ENCODE measurements at regions not wholly inside any gene's neighbourhood (a gene's known extent, or its start where the extent isn't known, plus 50 kb on each side); places are given as distances from the start of the nearest gene placed in this dataset.

DNA sequence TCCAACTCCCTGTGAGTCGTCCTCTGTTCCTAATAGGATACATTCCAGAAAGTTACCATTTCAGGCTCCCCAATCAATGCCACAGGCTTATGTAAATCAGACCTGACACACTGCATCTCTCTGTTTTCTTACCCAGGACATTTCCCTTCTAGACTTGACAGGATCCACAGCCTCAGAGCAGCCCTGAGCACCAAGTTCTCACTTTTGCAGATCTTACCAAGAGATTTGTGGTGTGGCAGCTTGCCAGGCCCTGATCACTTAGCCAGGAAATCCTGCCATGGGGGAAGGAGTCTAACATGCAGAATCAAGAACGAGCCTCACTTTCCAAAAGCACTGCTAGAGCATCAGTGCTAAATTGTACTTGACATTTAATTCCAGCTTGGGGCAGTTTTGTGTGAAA lies 202.9 kb downstream of the TBX15 start:
- Histone ChIP-seq H3K9me3 (ENCODE audit: control extremely low read depth in 1 of 5, control insufficient read depth in 4 of 5, insufficient read depth in 2 of 5, low read depth in 1 of 5, low read length in 4 of 5) (peaks cover 0 to 5% (median 2%) of the 10 kb centered on the region in 5 experiments), H3K4me1 (ENCODE audit: control extremely low read depth in 1 of 4, control insufficient read depth in 4 of 4, insufficient read depth in 4 of 4, low read length in 3 of 4) (peaks cover 0 to 3% (median 2%) of the 10 kb centered on the region in 4 experiments), H3K4me3 (ENCODE audit: control insufficient read depth in 1 of 7, extremely low read depth in 1 of 7, insufficient read depth in 4 of 7, low read depth in 2 of 7, low read length in 6 of 7) (no peak overlapping the region), H3K27me3 (replicated peaks in 2 of 5; ENCODE audit: control insufficient read depth in 4 of 5, insufficient read depth in 5 of 5, low read length in 4 of 5) (peaks cover 0 to 2% (median 0%) of the 10 kb centered on the region in 5 experiments), H3K36me3 (ENCODE audit: control insufficient read depth in 4 of 4, insufficient read depth in 4 of 4, low read length in 3 of 4) (no peaks in the 10 kb centered on the region), H3K27ac (ENCODE audit: insufficient read depth in 1 of 2, low read depth in 1 of 2, low read length in 2 of 2, poor library complexity in 1 of 2, severe bottlenecking in 2 of 2) (no peak overlapping the region)
- CTCF ChIA-PET, result no interaction called here
- DNase-seq, result peak; percentile 21 to 77 (median 68)
- WGBS (ENCODE audit: insufficient coverage), result 0% methylated on average over 1 of the region's 2 CpGs
- POLR2A ChIA-PET, result no interaction called here

DNA sequence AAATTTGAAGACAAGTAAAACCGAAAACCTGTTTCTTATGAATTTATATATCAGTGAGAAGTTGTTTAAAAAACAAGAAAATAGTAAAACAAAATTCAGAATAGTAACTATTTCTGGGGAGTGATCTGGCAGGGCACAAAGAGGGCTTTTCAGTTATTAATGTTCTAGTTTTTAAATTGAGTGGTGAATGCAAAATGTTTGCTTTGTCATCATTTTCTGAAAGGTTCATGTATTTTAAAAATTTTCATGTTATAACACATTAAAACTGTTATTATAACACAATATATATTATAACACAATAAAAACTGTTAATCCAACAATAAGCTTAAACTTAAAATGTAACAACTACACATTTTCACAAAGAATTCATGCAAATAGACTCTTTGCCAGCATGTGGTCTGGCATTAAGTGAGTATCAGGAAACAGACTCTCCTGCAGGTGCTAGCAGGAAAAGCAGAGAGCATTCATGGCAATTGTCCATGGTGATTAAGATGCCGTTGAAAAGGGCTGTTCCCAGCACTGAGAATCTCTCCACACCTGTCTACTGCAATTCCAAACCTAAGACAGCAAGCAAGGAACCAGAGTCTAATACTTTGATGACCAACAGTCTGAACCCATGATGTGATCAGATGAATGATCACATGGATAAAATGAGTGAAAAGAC lies 204.9 kb downstream of the TBX15 start:
- no CpG with 5 or more reads among the region's 2 CpGs for WGBS (ENCODE audit: insufficient coverage)
- DNase-seq, result no peak
- H3K27me3 ChIP-seq (replicated peaks in 2 of 5; ENCODE audit: control insufficient read depth in 4 of 5, insufficient read depth in 5 of 5, low read length in 4 of 5), result peaks cover 0 to 2% (median 0%) of the 10 kb centered on the region in 5 experiments
- H3K36me3 ChIP-seq (ENCODE audit: control insufficient read depth in 4 of 4, insufficient read depth in 4 of 4, low read length in 3 of 4), result no peaks in the 10 kb centered on the region
- ChIA-PET CTCF (interaction anchor here (0.8 kb wide), 1 partner anchor 9 kb away, joined by 3 read pairs; no protein-coding TSS in a partner anchor), POLR2A (no interaction called here)
- no peak overlapping the region for H3K27ac ChIP-seq (ENCODE audit: insufficient read depth in 1 of 2, low read depth in 1 of 2, low read length in 2 of 2, poor library complexity in 1 of 2, severe bottlenecking in 2 of 2)
- no peaks in the 10 kb centered on the region for H3K9me3 ChIP-seq (ENCODE audit: control extremely low read depth in 1 of 5, control insufficient read depth in 4 of 5, insufficient read depth in 2 of 5, low read depth in 1 of 5, low read length in 4 of 5)
- H3K4me3 ChIP-seq (ENCODE audit: control insufficient read depth in 1 of 7, extremely low read depth in 1 of 7, insufficient read depth in 4 of 7, low read depth in 2 of 7, low read length in 6 of 7), result no peak overlapping the region
- peaks cover 0 to 3% (median 2%) of the 10 kb centered on the region in 4 experiments for H3K4me1 ChIP-seq (ENCODE audit: control extremely low read depth in 1 of 4, control insufficient read depth in 4 of 4, insufficient read depth in 4 of 4, low read length in 3 of 4)

DNA sequence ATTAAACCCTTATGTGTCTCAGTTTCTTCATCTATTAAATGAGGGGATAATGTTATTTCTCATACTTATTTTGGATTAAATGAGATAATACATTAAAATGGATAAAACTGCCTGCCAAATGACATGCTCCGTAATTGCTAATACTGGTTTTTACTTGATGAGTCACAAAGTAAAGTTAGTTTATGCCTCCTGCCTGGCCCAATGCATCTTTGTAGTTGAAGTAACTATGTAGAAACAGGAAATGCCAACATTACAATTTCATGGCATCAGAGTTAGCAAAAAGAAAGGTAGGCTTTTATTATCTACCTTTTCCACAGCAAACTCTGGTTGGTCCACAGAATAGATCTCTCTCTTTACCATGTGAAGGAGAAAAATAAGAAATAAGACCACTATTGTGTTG lies 214.5 kb downstream of the TBX15 start:
- Histone ChIP-seq H3K36me3 (ENCODE audit: control insufficient read depth in 4 of 4, insufficient read depth in 4 of 4, low read length in 3 of 4) (no peaks in the 10 kb centered on the region), H3K9me3 (ENCODE audit: control extremely low read depth in 1 of 5, control insufficient read depth in 4 of 5, insufficient read depth in 2 of 5, low read depth in 1 of 5, low read length in 4 of 5) (peaks cover 0 to 4% (median 0%) of the 10 kb centered on the region in 5 experiments), H3K4me3 (ENCODE audit: control insufficient read depth in 1 of 7, extremely low read depth in 1 of 7, insufficient read depth in 4 of 7, low read depth in 2 of 7, low read length in 6 of 7) (no peak overlapping the region), H3K27ac (ENCODE audit: insufficient read depth in 1 of 2, low read depth in 1 of 2, low read length in 2 of 2, poor library complexity in 1 of 2, severe bottlenecking in 2 of 2) (no peak overlapping the region), H3K4me1 (ENCODE audit: control extremely low read depth in 1 of 4, control insufficient read depth in 4 of 4, insufficient read depth in 4 of 4, low read length in 3 of 4) (no peaks in the 10 kb centered on the region), H3K27me3 (replicated peaks in 2 of 5; ENCODE audit: control insufficient read depth in 4 of 5, insufficient read depth in 5 of 5, low read length in 4 of 5) (no peaks in the 10 kb centered on the region)
- ChIA-PET CTCF (no interaction called here), POLR2A (no interaction called here)
- WGBS (ENCODE audit: insufficient coverage), result no CpG with 5 or more reads among the region's 1 CpG
- DNase-seq, result no peak

DNA sequence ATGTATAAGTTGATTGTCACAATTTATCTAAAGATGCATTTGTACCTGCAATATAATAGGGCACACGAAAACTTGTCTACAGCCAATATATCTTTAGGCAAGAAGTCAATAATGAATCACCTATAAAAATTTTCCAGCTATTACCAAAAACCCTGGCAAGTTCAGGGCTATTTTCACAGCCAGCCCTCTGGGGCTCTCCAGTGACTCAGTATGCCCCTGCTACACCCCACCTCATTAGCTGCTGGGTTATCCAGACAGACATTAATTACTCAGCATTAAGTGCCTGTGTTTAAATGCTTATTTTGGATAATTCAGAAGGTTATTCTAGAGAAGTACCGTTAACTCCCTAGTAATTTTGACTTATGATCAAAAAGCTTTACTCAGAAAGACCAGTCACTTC lies 220.2 kb downstream of the TBX15 start:
- CTCF ChIA-PET, result no interaction called here

DNA sequence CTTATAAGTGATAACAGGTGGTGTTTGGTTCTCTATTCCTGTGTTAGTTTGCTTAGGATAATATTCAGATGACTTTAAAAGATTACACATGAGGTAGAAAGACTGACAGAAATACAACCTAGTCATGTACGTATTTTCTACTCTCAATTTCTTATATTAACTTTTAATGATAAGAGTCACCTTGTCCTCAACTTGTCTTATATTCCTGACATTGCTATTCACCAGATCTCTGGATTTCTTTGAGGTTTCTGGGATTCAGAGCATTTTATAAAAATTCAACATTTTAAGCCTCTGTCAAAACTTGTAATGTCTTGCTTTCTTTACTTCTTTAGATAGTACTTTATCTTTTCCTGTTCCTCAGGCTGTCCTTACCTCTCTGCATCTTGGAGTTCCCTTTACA lies 234.2 kb downstream of the TBX15 start:
- no peaks in the 10 kb centered on the region for H3K27me3 ChIP-seq (replicated peaks in 2 of 5; ENCODE audit: control insufficient read depth in 4 of 5, insufficient read depth in 5 of 5, low read length in 4 of 5)
- no peaks in the 10 kb centered on the region for H3K36me3 ChIP-seq (ENCODE audit: control insufficient read depth in 4 of 4, insufficient read depth in 4 of 4, low read length in 3 of 4)
- WGBS (ENCODE audit: insufficient coverage), result no CpG with 5 or more reads among the region's 1 CpG
- ChIA-PET CTCF (no interaction called here), POLR2A (no interaction called here)
- H3K9me3 ChIP-seq (ENCODE audit: control extremely low read depth in 1 of 5, control insufficient read depth in 4 of 5, insufficient read depth in 2 of 5, low read depth in 1 of 5, low read length in 4 of 5), result no peaks in the 10 kb centered on the region
- no peak overlapping the region for H3K27ac ChIP-seq (ENCODE audit: insufficient read depth in 1 of 2, low read depth in 1 of 2, low read length in 2 of 2, poor library complexity in 1 of 2, severe bottlenecking in 2 of 2)
- no peak overlapping the region for H3K4me3 ChIP-seq (ENCODE audit: control insufficient read depth in 1 of 7, extremely low read depth in 1 of 7, insufficient read depth in 4 of 7, low read depth in 2 of 7, low read length in 6 of 7)
- no peak for DNase-seq
- H3K4me1 ChIP-seq (ENCODE audit: control extremely low read depth in 1 of 4, control insufficient read depth in 4 of 4, insufficient read depth in 4 of 4, low read length in 3 of 4), result no peaks in the 10 kb centered on the region

More for the DNA sequence above, 220.2 kb downstream of the TBX15 start:
- no peak for DNase-seq
- WGBS (ENCODE audit: insufficient coverage), result no CpG with 5 or more reads among the region's 2 CpGs
- H3K4me3 ChIP-seq (ENCODE audit: control insufficient read depth in 1 of 7, extremely low read depth in 1 of 7, insufficient read depth in 4 of 7, low read depth in 2 of 7, low read length in 6 of 7), result no peak overlapping the region
- no peak overlapping the region for H3K27ac ChIP-seq (ENCODE audit: insufficient read depth in 1 of 2, low read depth in 1 of 2, low read length in 2 of 2, poor library complexity in 1 of 2, severe bottlenecking in 2 of 2)
- POLR2A ChIA-PET, result no interaction called here
- H3K9me3 ChIP-seq (ENCODE audit: control extremely low read depth in 1 of 5, control insufficient read depth in 4 of 5, insufficient read depth in 2 of 5, low read depth in 1 of 5, low read length in 4 of 5), result peaks cover 0 to 7% (median 0%) of the 10 kb centered on the region in 5 experiments
- no peaks in the 10 kb centered on the region for H3K36me3 ChIP-seq (ENCODE audit: control insufficient read depth in 4 of 4, insufficient read depth in 4 of 4, low read length in 3 of 4)
- H3K27me3 ChIP-seq (replicated peaks in 2 of 5; ENCODE audit: control insufficient read depth in 4 of 5, insufficient read depth in 5 of 5, low read length in 4 of 5), result no peaks in the 10 kb centered on the region
- H3K4me1 ChIP-seq (ENCODE audit: control extremely low read depth in 1 of 4, control insufficient read depth in 4 of 4, insufficient read depth in 4 of 4, low read length in 3 of 4), result no peaks in the 10 kb centered on the region

DNA sequence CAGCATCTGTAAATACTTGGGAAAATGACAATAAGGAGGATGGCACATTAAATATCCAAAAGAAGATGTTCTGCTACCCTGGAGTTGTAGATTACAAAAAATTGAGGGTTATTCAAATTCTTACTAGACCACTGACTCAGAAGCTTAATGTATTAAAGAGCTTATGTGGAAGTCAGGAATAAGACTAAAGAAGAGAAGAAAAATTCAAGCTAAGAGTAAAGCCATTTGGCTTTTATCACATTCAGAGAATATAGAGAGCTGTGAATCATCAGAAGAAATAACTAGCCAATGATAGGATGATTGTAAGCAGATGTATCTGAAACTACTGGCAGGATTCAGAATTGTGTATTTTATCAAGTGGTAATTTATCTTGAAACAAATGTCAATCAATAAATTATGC lies 237.0 kb downstream of the TBX15 start:
- H3K36me3 ChIP-seq (ENCODE audit: control insufficient read depth in 4 of 4, insufficient read depth in 4 of 4, low read length in 3 of 4), result no peaks in the 10 kb centered on the region
- no peak for DNase-seq

DNA sequence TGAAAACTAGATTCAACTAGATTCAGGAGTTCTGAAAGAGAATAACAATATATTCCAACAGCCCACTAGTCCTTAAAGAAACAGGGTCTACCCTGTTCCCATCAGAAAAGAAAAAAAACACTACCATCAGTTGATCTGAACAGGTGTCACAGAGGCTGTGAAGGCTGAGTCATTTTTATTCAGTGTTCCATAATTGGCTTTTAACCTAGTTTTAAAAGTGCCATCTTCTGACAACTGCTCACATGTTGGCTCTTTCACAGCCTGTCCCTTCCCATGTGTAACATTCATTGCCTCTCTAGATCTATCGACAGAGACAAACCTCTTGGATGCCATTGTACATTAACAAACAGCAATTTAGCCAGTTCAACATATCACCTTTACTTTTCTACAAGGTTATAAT lies 243.7 kb downstream of the TBX15 start:
- POLR2A ChIA-PET, result no interaction called here
- Histone ChIP-seq H3K4me3 (ENCODE audit: control insufficient read depth in 1 of 7, extremely low read depth in 1 of 7, insufficient read depth in 4 of 7, low read depth in 2 of 7, low read length in 6 of 7) (no peak overlapping the region), H3K36me3 (ENCODE audit: control insufficient read depth in 4 of 4, insufficient read depth in 4 of 4, low read length in 3 of 4) (no peaks in the 10 kb centered on the region), H3K27ac (ENCODE audit: insufficient read depth in 1 of 2, low read depth in 1 of 2, low read length in 2 of 2, poor library complexity in 1 of 2, severe bottlenecking in 2 of 2) (no peak overlapping the region), H3K4me1 (ENCODE audit: control extremely low read depth in 1 of 4, control insufficient read depth in 4 of 4, insufficient read depth in 4 of 4, low read length in 3 of 4) (no peaks in the 10 kb centered on the region), H3K9me3 (ENCODE audit: control extremely low read depth in 1 of 5, control insufficient read depth in 4 of 5, insufficient read depth in 2 of 5, low read depth in 1 of 5, low read length in 4 of 5) (no peaks in the 10 kb centered on the region), H3K27me3 (replicated peaks in 2 of 5; ENCODE audit: control insufficient read depth in 4 of 5, insufficient read depth in 5 of 5, low read length in 4 of 5) (no peaks in the 10 kb centered on the region)
- CTCF ChIA-PET, result no interaction called here
- WGBS (ENCODE audit: insufficient coverage), result 71% methylated on average over 1 of the region's 1 CpG
- DNase-seq, result no peak

More for the DNA sequence above, 237.0 kb downstream of the TBX15 start:
- CTCF ChIA-PET, result no interaction called here
- H3K4me3 ChIP-seq (ENCODE audit: control insufficient read depth in 1 of 7, extremely low read depth in 1 of 7, insufficient read depth in 4 of 7, low read depth in 2 of 7, low read length in 6 of 7), result no peak overlapping the region
- POLR2A ChIA-PET, result no interaction called here
- H3K9me3 ChIP-seq (ENCODE audit: control extremely low read depth in 1 of 5, control insufficient read depth in 4 of 5, insufficient read depth in 2 of 5, low read depth in 1 of 5, low read length in 4 of 5), result no peaks in the 10 kb centered on the region
- H3K27ac ChIP-seq (ENCODE audit: insufficient read depth in 1 of 2, low read depth in 1 of 2, low read length in 2 of 2, poor library complexity in 1 of 2, severe bottlenecking in 2 of 2), result no peak overlapping the region
- H3K27me3 ChIP-seq (replicated peaks in 2 of 5; ENCODE audit: control insufficient read depth in 4 of 5, insufficient read depth in 5 of 5, low read length in 4 of 5), result no peaks in the 10 kb centered on the region
- no peaks in the 10 kb centered on the region for H3K4me1 ChIP-seq (ENCODE audit: control extremely low read depth in 1 of 4, control insufficient read depth in 4 of 4, insufficient read depth in 4 of 4, low read length in 3 of 4)

Data from common myeloid progenitor, CD34-positive (primary cell).